ENCODE measurements at regions not wholly inside any gene's neighbourhood (a gene's known extent, or its start where the extent isn't known, plus 50 kb on each side); places are given as distances from the start of the nearest gene placed in this dataset.

DNA sequence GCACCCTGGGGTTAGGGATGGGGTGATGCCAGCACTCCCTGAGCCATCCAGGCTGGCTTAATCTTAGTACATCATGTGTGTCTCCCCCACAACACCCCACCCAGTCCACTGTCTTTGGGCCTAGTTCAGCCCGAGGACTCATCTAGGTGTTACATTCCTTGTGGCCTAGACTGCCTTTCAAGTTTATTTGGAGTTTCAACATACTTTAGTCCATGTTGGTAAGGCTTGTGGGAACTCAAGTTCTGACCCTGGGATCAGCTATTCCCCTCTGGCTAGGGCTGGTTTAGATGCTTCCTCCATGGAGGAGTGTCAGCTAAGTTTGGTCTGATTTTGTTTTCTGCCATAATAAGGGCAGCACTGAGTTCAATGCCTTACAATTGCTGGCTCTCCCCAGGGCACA is 302.4 kb downstream of the SMARCA2 start:
- TF ChIP-seq, protein P1, sequence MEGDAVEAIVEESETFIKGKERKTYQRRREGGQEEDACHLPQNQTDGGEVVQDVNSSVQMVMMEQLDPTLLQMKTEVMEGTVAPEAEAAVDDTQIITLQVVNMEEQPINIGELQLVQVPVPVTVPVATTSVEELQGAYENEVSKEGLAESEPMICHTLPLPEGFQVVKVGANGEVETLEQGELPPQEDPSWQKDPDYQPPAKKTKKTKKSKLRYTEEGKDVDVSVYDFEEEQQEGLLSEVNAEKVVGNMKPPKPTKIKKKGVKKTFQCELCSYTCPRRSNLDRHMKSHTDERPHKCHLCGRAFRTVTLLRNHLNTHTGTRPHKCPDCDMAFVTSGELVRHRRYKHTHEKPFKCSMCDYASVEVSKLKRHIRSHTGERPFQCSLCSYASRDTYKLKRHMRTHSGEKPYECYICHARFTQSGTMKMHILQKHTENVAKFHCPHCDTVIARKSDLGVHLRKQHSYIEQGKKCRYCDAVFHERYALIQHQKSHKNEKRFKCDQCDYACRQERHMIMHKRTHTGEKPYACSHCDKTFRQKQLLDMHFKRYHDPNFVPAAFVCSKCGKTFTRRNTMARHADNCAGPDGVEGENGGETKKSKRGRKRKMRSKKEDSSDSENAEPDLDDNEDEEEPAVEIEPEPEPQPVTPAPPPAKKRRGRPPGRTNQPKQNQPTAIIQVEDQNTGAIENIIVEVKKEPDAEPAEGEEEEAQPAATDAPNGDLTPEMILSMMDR (conservative IDR thresholded peaks at IDR 0.05; ENCODE audit: low read depth in 2 of 2), result no peak
- TF ChIP-seq, protein P2, sequence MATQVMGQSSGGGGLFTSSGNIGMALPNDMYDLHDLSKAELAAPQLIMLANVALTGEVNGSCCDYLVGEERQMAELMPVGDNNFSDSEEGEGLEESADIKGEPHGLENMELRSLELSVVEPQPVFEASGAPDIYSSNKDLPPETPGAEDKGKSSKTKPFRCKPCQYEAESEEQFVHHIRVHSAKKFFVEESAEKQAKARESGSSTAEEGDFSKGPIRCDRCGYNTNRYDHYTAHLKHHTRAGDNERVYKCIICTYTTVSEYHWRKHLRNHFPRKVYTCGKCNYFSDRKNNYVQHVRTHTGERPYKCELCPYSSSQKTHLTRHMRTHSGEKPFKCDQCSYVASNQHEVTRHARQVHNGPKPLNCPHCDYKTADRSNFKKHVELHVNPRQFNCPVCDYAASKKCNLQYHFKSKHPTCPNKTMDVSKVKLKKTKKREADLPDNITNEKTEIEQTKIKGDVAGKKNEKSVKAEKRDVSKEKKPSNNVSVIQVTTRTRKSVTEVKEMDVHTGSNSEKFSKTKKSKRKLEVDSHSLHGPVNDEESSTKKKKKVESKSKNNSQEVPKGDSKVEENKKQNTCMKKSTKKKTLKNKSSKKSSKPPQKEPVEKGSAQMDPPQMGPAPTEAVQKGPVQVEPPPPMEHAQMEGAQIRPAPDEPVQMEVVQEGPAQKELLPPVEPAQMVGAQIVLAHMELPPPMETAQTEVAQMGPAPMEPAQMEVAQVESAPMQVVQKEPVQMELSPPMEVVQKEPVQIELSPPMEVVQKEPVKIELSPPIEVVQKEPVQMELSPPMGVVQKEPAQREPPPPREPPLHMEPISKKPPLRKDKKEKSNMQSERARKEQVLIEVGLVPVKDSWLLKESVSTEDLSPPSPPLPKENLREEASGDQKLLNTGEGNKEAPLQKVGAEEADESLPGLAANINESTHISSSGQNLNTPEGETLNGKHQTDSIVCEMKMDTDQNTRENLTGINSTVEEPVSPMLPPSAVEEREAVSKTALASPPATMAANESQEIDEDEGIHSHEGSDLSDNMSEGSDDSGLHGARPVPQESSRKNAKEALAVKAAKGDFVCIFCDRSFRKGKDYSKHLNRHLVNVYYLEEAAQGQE (IDR thresholded peaks at IDR 0.05; ENCODE audit: unreplicated experiment), result no peak
- TF ChIP-seq JUNB (IDR thresholded peaks at IDR 0.05; ENCODE audit: unreplicated experiment) (no peak), POLR2AphosphoS5 (IDR thresholded peaks at IDR 0.05; ENCODE audit: low read depth) (no peak)
